Ovary (tissue), 7 donors: ENCODE measurements at regions not wholly inside any gene's neighbourhood (a gene's known extent, or its start where the extent isn't known, plus 50 kb on each side); places are given as distances from the start of the nearest gene placed in this dataset.

Experiments
- DNase-seq, 5 donors: peaks; one replicate each; pipeline ENCODE4 v3.0.0-alpha.2; 2019 to 2020
- H3K27ac ChIP-seq, 2 donors: fragments of 200-600 bp; one replicate each; pipeline versions ENCODE4 v1.5.1 to v1.8.0; 2019 to 2022
- H3K27me3 ChIP-seq: fragments of 200-600 bp; one replicate; pipeline ENCODE4 v1.8.0; 2022
- H3K36me3 ChIP-seq: fragments of 200-600 bp; sonication (generic); one replicate; pipeline ENCODE4 v1.5.1; 2019
- H3K4me1 ChIP-seq: one replicate; pipeline ENCODE4 v1.8.1; 2013; ENCODE audit warnings: mild to moderate bottlenecking, moderate library complexity; ENCODE audit not compliant: insufficient read depth
- H3K4me3 ChIP-seq: fragments of 200-600 bp; sonication (generic); one replicate; pipeline ENCODE4 v1.5.1; 2017
- H3K9me3 ChIP-seq, 2 donors: fragments of 200-600 bp in 1 of 2; sonication (generic) in 1 of 2; one replicate each; pipeline versions ENCODE4 v1.5.1 to v1.8.1; 2013 to 2019; ENCODE audit warnings: mild to moderate bottlenecking in 1 of 2, moderate library complexity in 1 of 2
- CTCF ChIP-seq, 3 donors: fragments of 450-650 bp in 2 of 3; fragments of 200-600 bp in 1 of 3; IDR thresholded peaks; one replicate each; pipeline versions ENCODE4 v1.5.1 to v1.8.0; 2016 to 2022; ENCODE audit warnings: antibody characterized with exemption in 3 of 3, mild to moderate bottlenecking in 1 of 3
- EP300 ChIP-seq: sonication (generic); formaldehyde crosslinking; IDR thresholded peaks from one replicate; pipeline ENCODE4 v1.6.1; 2017; ENCODE audit warnings: antibody characterized with exemption
- POLR2A ChIP-seq: fragments of 450-650 bp; IDR thresholded peaks from one replicate; pipeline ENCODE4 v1.6.1; 2017; ENCODE audit warnings: antibody characterized with exemption, mild to moderate bottlenecking, moderate library complexity
- WGBS, 3 donors: extraction: QIAGEN DNeasy Blood & Tissue Kit in 1 of 3; methylation state at CpG; one replicate each; pipeline versions ENCODE4 v1.1.5 to v1.1.7; 2013 to 2017; 5-methylcytosine and 5-hydroxymethylcytosine counted together
- intact Hi-C, 4 donors: fragments of 100-400 bp; cut with DNase I; formaldehyde crosslinking; loops; one replicate each; pipeline versions ENCODE4 v1.11.0 to v1.15.1; 2022 to 2023
- donor health status: DM: no; HTN: no; CAD: no; lungs with moderate emphysema.
- donor health status: DM: no; HTN: no; CAD: no.
- donor health status: Bipolar disorder and iron deficiency.
- donor health status: DM: no; HTN: no; CAD: no.
- donor health status: DM: yes; HTN: yes; CAD: no.

- H3K27me3 ChIP-seq = no peaks in the 10 kb centered on the region
- TF ChIP-seq EP300 (no peak), CTCF (IDR thresholded peaks at IDR 0.05) (no peak), POLR2A (no peak)
- H3K4me3 ChIP-seq = no peak overlapping the region
- DNase-seq = no peak
- no peaks in the 10 kb centered on the region for H3K9me3 ChIP-seq
- intact Hi-C loops = no loop called here
- H3K4me1 ChIP-seq = no peaks in the 10 kb centered on the region
- no peak overlapping the region for H3K27ac ChIP-seq
- no peaks in the 10 kb centered on the region for H3K36me3 ChIP-seq
- 44 to 63% (median 51%) methylated on average over 2 of the region's 2 CpGs for WGBS, 3 donors
Observed at GRCh38 chr1:57996400-57996799, 550.1 kb downstream of the OMA1 start.

GRCh38 chr1:57991289-57991688 is 555.2 kb downstream of the OMA1 start:
- no peaks in the 10 kb centered on the region for H3K36me3 ChIP-seq
- H3K27me3 ChIP-seq = no peaks in the 10 kb centered on the region
- H3K4me1 ChIP-seq = no peaks in the 10 kb centered on the region
- H3K9me3 ChIP-seq = no peaks in the 10 kb centered on the region
- no peak for DNase-seq
- 92 to 94% (median 93%) methylated on average over 7 of the region's 7 CpGs for WGBS, 3 donors
- no peak for TF ChIP-seq POLR2A
- TF ChIP-seq EP300 = no peak
- no peak for TF ChIP-seq CTCF (IDR thresholded peaks at IDR 0.05)
- intact Hi-C loops = loop anchor here in 1 of 4 donors (5.0 kb wide), 1 partner anchor 1569 kb away; no protein-coding TSS in a partner anchor
- H3K4me3 ChIP-seq = no peak overlapping the region
- H3K27ac ChIP-seq = no peak overlapping the region

GRCh38 chr1:57989877-57990276 is 556.6 kb downstream of the OMA1 start:
- TF ChIP-seq CTCF (IDR thresholded peaks at IDR 0.05) (no peak), EP300 (no peak), POLR2A (no peak)
- no peaks in the 10 kb centered on the region for H3K27me3 ChIP-seq
- no peaks in the 10 kb centered on the region for H3K9me3 ChIP-seq
- WGBS, 3 donors = 69 to 82% (median 81%) methylated on average over 1 of the region's 1 CpG
- H3K4me1 ChIP-seq = no peaks in the 10 kb centered on the region
- H3K27ac ChIP-seq = no peak overlapping the region
- no peak overlapping the region for H3K4me3 ChIP-seq
- no peaks in the 10 kb centered on the region for H3K36me3 ChIP-seq
- no peak for DNase-seq
- intact Hi-C loops = loop anchor here in 1 of 4 donors (5.0 kb wide), 1 partner anchor 1568 kb away; no protein-coding TSS in a partner anchor

GRCh38 chr1:57987523-57987922 is 559.0 kb downstream of the OMA1 start:
- H3K4me3 ChIP-seq = no peak overlapping the region
- intact Hi-C loops = no loop called here
- no peak for DNase-seq
- no peaks in the 10 kb centered on the region for H3K27me3 ChIP-seq
- H3K4me1 ChIP-seq = no peaks in the 10 kb centered on the region
- no peaks in the 10 kb centered on the region for H3K36me3 ChIP-seq
- TF ChIP-seq POLR2A (no peak), EP300 (no peak)
- no peak overlapping the region for H3K27ac ChIP-seq
- H3K9me3 ChIP-seq = no peaks in the 10 kb centered on the region
- WGBS, 3 donors = 54 to 63% (median 56%) methylated on average over 4 of the region's 4 CpGs

- H3K9me3 ChIP-seq = no peaks in the 10 kb centered on the region
- H3K4me1 ChIP-seq = no peaks in the 10 kb centered on the region
- no peaks in the 10 kb centered on the region for H3K27me3 ChIP-seq
- H3K27ac ChIP-seq = no peak overlapping the region
- H3K36me3 ChIP-seq = no peaks in the 10 kb centered on the region
- intact Hi-C loops = no loop called here
- no peak for DNase-seq
- no peak for TF ChIP-seq CTCF (IDR thresholded peaks at IDR 0.05)
- no peak for TF ChIP-seq EP300
- WGBS, 3 donors = 63 to 66% (median 63%) methylated on average over 5 of the region's 5 CpGs
- no peak overlapping the region for H3K4me3 ChIP-seq
Observed at GRCh38 chr1:57986432-57986831, 560.1 kb downstream of the OMA1 start.
